Right renal pelvis (tissue), 4 donors: ENCODE measurements at regions not wholly inside any gene's neighbourhood (a gene's known extent, or its start where the extent isn't known, plus 50 kb on each side); places are given as distances from the start of the nearest gene placed in this dataset.
"Not testable (repeated sequence)": the region's sequence is repeated elsewhere in the genome, so short reads cannot be mapped to it uniquely, and the experiment has no call there.

Source experiments
- DNase-seq, 4 donors: peaks; one replicate each; pipeline ENCODE4 v3.0.0-alpha.2; 2013; ENCODE audit warnings: low read depth in 4 of 4, low spot score in 3 of 4, missing footprints in 1 of 4

DNA sequence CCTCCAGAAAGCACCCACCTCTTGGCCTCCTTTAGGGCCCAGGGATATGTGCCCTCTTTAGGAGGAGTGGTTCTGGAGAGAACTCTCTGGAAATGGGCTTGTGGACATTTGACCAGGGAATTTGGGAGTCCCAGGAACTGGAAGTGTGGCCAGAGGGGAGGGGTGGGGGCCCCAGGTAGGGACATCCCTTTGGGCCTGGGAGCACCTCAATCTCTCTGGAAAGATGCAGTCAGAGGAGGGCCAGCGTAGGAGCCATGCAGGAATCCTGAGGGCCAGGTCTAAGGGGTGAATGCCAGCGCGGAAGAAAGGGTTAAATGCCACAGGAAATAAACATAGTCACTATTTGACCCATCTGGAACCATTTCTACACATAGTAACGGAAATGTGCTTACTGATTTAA, 50.3 kb upstream of the ITGA11 start:
- no peak for DNase-seq

DNA sequence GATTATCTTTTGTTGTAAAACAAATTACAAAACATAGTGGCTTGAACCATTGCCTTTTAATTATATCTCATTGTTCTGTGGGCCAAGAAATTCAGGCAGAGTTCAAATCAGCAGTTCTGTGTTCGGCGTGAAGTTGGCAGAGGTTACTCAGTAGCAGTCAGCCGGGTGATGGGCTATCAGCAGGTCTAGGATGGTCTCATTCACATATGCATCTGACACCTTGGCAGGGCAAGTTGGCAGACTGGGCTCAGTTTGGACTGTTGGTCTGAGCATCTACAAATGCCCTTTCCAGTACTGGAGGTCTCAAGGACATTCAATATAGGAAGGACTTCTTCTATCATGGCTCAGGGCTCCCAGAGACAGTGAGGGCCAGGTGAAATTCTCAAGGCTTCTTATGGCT, 51.2 kb upstream of the ITGA11 start:
- no peak for DNase-seq

DNA sequence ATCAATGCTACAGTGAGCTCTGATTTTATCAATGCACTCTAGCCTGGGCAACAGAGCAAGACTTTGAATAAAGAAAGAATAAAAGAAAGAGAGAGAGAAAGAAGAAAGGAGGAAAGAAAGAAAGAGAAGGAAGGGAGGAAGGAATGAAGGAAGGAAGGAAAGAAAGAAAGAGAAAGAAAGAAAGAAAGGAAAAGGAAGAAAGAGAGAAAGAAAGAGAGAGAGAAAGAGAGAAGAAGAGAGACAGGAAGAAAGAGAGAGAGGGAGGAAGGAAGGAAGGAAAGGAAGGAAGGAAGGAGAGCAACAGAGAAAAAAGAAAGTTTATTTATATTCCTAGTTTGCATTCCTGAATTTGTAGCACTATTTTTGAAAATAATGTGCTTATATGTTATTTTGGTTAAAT, 52.3 kb upstream of the ITGA11 start:
- no peak for DNase-seq

DNA sequence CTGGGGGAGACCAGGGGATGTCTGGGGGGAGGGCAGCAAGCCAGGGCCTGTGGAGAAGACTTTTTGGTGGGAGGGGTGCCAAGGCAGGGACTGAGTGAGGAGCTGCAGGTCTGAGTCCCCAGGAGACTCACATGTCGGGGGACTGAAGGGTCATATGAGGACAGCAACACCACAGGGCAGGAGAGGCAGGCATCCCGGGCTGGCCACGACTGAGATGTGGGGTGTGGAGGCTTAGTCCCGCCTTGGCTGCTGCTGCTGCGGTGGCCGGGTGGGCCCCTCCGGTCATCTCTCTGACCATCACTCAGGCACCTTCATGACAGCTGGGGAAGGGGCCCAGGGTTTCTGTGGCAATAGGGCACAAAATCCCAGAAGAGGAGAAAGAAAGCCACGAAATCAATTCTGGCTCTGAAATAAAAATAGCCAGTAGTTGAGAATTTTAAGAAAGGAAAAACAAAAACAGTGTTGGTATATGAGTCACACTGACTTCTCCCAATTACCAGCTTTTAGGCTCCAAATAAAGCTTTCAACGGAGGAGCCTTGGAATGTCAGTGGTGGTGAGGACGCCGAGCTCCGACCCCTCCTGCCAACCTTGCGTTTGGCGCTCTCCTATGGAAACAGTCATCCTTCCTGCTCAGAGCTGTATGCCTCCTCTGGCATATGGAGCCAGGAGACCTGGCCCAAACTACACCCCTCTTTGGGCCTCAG, 52.9 kb upstream of the ITGA11 start:
- no peak for DNase-seq

DNA sequence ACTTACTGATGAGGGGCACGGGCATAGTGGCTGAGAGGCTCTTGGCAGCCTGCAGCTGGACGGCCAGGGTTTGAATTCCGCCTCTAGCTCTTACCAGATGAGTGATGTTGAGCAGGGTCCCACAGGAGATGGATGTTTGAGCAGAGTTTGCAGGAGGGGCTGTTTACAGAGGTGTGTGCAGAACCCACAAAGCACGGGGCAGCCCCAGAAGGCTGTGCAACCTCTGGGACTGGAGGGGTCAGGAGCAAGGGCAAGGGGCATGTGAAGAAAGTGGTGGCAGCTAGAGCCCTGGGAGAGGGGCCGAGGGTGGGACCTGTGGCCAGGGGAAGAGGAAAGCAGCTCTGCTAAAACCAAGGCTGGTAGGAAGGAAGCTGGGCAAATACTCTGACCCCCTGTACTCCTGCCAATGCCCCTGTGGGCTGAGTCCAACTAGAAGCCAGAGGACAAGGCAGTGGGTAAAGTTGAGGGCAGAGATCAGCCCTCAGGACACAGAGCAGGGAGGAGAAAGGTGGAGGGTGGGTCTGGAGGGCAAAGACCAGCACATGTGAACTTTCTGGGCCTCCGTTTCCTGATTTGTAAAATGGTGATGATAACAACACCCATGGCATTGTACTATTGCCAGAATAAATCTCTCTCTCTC, 53.9 kb upstream of the ITGA11 start:
- DNase-seq = no peak

DNA sequence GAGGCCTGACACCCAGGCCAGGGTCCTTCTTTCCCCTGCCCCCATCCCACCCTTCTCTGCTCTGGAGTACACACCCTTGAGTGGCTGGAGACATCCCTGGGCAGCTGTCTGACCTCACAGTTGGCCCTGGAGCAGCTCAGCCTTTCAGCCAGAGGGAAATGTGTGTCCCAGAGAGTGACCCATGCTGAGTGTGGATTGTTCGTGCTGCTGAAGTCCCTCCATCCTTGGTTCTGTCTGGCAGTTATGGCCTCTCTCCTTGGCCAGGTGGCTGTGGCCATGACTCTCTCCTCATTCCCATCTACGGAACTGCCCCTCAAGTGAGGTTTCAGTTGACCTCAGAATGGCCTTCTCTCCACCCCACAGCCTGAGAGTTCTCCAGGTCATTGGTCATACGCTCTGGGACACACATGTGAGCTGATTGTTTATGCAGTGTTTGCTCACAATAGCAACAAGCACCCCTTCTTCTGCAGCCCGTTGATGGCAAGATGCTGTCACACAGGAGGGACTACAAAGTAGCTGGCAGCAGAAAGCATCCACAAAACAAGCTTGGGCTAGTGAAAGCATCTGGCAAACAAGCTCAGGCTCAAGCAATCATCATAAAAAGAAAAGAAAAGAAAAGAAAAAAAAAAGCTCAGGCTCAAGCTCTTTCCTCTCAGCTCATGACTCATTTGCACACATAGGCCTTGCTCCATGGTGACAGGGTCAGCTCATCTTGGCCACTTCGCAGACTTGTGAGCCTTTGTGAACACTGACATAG, 55.3 kb upstream of the ITGA11 start:
- no peak for DNase-seq

DNA sequence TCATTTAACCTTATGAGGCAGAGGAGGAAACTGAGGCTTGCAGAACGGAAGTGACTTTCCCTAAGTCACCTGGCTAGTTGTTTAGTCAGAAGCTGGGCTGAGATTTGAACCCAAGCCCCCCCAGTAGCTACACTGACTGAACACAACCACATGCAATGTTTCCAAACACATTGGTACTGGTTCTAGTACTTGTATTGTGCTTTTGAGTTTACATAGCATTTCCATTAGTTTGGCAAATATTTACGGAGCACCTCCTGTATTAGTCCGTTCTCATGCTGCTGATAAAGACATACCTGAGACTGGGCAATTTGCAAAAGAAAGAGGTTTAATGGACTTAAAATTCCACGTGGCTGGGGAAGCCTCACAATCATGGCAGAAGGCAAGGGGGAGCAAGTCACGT, 56.3 kb upstream of the ITGA11 start:
- no peak for DNase-seq

DNA sequence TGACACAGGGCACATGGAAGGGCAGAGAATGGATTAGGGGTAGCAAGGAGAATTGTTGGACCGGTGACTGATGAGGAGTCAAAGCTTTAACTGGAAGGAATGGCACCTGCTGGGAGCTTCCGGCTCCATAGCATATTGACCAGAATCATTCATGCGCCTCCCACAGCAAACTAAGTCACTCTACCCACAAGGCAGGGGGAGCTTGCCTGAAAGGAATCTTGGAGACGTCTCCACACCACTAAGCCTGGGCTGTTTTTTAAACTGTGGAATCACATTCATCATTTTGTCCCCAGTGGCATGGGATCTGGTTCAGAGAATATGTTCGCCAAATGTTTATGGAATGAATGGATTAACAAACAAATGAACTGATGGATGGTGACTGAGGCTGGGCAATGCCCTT, 57.0 kb upstream of the ITGA11 start:
- DNase-seq = no peak

DNA sequence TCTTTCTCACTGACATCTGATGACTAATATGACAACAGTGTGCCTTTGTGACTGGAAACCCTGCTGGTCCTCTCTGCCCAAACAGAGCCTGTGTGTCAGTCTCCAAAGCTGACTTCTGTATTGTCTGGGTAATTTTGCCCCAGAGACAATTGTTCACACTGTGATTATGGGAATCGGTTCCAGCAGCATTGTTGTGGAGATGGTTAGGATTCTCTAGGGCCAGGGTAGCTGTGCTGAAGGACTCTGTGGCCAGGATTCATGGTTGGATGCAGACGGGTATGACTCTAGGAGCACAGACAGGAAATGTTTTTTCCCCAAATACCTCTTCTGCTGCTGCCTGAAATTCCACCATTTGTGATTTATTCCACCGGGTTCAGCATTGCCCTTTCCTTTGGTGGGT, 57.5 kb upstream of the ITGA11 start:
- no peak for DNase-seq

DNA sequence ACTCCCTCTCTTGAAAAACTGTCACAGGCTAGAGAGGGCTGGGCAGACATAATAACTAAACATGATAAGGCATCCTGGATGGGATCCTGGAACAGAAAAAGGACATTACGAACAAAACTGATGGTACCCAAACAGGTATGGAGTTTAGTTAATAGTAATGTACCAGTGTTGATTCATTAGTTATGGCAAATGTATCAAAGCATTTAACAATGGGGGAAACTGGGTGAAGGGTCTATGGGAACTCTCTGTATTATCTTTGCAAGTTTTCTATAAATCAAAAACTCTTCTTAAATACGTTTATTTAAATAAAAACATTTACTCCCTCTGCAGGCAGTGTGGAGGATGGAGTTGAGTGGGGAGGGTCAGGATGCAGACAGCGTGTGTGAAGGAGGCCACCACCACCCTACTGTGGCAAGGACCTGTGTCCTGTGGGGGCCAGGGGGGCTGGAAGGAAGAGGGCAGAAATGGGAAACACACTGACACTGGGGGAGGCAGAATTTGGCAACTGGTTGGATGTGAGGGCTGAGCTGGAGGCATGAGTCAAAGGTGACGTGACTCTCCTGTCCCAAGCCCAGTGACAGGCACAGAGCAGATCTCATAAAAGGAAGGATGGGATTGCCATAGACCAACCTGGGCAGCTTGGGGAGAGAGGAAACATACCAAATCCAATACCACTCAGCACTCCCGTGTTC, 59.6 kb upstream of the ITGA11 start:
- DNase-seq = no peak

DNA sequence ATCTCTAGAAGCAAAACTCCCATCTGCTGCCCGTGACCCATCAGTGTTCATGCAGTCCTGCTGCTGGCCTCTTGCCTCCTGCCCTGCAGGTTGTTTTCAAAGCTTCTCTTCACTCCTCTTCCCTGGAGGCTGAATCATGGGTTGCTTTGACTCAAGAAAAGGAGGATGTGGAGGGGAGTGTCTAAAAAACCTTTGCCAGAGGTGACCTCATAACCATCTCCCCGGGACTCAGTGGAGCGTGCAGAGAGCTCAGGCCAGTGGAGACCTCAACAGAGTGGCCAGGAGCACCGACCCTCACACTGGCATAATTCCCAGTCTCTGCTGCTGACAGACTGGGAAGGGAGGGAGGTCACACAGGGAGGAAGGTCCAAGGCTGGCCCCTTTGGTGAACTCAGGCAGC, 60.9 kb upstream of the ITGA11 start:
- no peak for DNase-seq

DNA sequence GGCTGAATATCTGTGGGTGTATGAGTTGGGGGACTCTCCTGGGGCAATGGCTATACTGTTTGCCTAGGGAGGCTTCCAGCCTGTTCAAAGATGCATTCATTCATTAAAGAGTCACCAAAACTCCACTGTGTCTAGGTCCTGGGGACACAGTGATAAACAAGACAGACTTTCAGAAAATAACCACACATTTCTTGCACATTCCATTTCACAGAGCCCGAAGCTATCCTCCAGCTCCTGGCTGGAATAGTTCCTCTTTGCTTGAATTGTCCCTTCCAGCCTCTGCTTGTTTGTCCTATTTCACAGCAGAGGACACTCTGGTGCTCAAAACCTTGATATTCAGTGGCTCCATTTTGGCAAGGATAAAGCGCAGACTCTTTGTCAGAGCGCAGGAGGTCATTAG, 61.7 kb upstream of the ITGA11 start:
- DNase-seq = no peak

DNA sequence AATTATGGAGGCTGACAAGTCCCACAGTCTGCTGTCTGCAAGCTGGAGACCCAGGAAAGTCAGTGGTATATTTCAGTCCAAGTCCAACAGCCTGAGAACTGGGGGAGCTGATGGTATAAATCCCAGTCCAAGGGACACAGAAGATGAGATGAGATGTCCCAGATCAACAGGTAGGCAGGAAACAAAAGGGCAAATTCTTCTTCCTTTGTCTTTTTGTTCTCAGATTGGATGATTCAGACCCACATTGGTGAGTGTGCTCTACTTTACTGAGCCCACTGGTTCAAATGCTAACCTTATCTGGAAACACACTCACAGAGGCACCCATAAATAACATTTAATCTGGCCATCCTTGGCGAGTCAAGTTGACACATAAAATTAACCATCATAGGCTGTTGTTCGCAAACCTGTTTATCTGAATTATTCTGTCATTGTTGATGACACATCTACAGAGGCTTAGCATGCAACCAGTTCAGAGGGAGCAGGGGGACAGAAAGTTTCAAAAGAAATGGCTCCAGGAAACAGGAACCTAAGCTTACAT, 62.7 kb upstream of the ITGA11 start:
- DNase-seq = no peak

DNA sequence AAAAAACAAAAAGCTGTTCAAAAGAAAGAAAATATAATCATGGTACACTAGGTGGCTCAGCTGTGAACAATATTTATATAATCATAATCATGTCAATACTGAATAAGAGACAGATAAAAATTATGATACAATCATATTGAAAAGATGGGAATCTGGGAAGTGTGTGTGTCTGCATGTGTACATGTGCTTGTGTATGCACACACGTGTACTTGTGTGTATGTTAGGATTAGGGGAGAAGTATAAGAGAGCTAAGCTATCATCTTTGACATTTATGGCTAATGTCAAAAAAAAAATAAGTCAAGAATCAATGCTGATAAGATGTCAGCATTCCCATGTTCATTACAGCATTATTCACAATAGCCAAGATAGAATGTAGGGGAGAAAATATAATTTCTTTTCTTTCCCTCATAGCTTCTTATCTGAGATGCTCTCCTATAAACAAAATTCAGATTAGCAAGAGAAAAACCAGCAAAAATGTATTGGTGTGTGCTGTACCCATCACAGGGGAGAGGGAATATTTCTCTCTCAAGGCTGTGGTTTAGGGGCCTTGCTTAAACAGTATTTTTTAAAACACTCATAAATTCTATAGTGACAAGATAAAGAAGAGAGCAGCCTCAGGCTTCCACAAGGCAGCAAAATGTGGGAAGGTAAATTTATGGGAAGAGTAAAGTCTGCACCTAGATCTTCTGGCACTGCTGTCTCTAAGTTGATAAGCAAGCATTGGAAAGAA, 63.4 kb upstream of the ITGA11 start:
- no peak for DNase-seq

DNA sequence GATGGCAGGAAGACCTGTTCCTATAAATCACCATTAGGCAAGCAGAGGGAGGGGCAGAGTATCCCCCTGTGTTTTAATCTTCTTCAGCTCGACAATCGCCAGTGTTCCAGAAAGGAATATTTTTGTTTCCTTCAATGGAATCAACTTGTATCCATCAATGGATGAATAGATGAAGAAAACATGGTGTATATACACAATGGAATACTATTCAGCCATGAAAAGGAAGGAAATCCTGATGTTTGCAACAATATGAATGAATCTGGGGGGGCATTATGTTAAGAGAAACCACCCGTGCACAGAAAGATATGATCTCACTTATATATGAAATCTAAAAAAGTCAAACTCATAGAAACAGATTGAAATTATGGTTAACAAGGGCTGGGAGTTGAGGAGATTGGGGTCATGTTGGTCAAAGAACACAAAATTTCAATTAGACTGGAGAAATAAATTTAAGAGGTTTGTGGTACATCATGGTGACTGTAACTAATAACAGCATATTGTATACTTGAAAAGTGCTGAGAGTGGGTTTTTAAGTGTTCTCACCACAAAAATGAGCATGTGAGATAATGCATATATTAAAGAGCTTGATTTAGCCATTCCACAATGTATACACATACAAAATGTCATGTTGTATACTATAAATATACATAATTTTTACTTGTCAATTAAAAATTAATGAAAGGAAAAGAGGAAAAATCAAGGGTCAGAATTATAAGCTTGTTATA, 64.2 kb upstream of the ITGA11 start:
- no peak for DNase-seq

DNA sequence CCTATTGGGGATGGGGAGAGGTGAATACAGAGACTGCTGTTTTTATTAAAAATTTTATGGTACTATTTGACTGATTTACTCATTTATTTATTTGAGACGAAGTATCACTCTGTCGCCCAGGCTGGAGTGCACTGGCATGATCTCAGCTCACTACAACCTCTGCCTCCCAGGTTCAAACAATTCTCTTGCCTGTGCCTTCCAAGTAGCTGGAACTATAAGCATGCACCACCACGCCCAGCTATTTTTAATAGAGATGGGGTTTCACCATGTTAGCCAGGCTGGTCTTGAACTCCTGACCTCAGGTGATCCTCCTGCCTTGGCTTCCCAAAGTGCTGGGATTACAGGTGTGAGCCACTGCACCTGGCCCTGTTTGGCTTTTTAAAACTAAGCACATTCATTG, 64.8 kb upstream of the ITGA11 start:
- DNase-seq = not testable (repeated sequence)

DNA sequence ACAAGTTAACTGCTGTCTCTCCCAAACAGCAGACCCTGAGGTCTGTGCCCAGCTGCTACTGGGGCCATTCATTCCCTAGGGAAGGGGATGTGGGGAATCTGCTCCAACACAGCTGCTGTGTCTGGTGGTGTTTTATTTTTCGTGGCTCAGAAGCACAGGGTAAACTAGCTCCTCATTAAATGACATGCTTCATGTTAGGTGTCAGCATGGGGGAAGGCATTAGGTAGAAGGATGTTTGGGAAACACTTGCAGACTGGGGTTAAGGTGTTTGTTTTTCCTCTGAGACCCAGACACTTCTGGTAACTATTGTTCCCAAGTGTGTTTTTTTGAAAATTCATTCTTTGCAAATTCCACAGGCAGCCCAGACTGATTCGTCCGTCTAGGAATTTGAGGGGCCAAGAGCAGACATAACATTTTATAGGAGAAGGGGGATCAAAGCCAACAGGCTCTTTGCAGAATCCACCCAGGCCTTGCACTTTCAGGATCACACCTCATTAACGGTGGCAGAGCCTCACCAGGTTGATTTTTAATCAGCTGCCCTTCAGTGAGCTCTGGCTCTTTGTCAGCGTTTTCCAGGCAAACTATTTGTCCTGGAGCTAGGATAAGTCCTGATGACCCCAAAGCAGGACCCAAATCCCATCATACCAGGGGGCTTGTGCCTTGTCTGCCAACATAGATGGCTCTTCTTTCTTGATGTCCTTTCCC, 65.4 kb upstream of the ITGA11 start:
- DNase-seq = no peak

DNA sequence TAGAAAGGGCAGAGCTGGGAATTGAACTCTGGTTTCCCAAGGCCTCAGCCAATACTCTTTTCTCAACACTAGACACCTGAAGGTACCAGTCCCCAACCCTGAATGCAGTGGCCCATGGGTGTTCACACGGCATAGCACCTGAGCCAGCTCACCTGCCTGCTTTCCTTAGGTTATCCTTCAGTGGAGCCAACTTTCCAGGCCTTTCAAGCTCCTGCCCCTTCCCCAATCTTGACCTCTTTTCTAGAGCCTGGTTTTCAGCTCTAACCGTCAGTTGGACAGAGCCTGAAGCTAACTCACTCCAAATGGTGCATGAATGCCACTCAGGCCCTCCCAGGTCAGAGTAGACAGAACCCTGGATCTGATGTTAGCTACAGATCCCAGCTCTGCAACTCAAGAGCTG, 66.1 kb upstream of the ITGA11 start:
- no peak for DNase-seq

DNA sequence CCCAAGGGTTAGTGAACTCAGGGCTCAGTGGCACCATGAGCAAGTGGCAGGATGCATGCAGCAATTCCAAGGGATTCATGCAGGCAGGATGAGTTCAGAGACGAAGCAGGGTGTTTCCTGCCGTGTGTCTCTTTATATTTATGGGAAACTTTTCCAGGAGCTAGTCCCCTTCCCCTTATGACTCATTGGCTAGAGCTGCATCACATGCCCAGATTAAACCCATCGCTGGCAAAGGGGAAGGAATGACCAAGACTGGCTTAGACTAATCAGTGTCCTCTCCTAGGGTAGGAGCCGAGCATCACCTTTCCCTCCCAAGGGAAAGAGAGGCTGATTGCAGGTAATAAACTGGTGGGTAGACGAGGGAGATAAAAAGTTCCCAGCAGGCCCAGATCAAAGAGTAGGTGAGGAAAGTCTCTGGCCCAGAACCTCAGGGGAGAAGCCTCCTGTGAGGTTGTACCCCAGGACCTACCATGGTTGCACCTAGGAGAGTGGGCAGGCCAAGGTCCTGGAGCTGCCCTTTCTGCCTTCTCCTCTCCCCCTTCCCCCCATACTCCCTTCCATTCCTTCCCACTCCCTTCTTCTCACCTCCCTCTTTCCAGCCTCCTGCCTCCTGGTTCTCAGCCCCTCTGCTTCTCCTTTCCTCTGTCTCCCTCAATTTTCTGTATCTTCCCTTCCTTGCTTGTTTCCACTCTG, 67.8 kb upstream of the ITGA11 start:
- no peak for DNase-seq
